NCI-H1105 treated with DMSO at 0.1 percent for 48 hours (cell line): ENCODE measurements at regions not wholly inside any gene's neighbourhood (a gene's known extent, or its start where the extent isn't known, plus 50 kb on each side); places are given as distances from the start of the nearest gene placed in this dataset.
A peak's percentile ranks its signal among the peaks of the same experiment; 100 is the strongest.
"Not testable (repeated sequence)": the region's sequence is repeated elsewhere in the genome, so short reads cannot be mapped to it uniquely, and the experiment has no call there.

ENCODE experiments used
- DNase-seq: peaks from one replicate; lab custom pipeline; 2025; lab: John Stamatoyannopoulos, UW

- not testable (repeated sequence) for DNase-seq
Measured at GRCh38 chr3:15993660-15994059, 180.8 kb upstream of the GALNT15 start.

- not testable (repeated sequence) for DNase-seq
Measured at GRCh38 chr3:15996496-15996895, 178.0 kb upstream of the GALNT15 start.

GRCh38 chr3:15997274-15997943 lies 177.1 kb upstream of the GALNT15 start:
- no peak for DNase-seq

- DNase-seq: no peak
Measured at GRCh38 chr3:15998911-15999310, 175.6 kb upstream of the GALNT15 start.

- DNase-seq: no peak
Measured at GRCh38 chr3:16004812-16005211, 169.7 kb upstream of the GALNT15 start.

- DNase-seq: no peak
Measured at GRCh38 chr3:16011376-16011775, 163.1 kb upstream of the GALNT15 start.

- DNase-seq: no peak
Measured at GRCh38 chr3:16012086-16012485, 162.4 kb upstream of the GALNT15 start.

GRCh38 chr3:16013568-16013967 lies 160.9 kb upstream of the GALNT15 start:
- DNase-seq: no peak

GRCh38 chr3:16021801-16022200 lies 152.7 kb upstream of the GALNT15 start:
- DNase-seq: not testable (repeated sequence)

- DNase-seq: not testable (repeated sequence)
Measured at GRCh38 chr3:16023881-16024280, 150.6 kb upstream of the GALNT15 start.

- no peak for DNase-seq
Measured at GRCh38 chr3:16024548-16024947, 149.9 kb upstream of the GALNT15 start.

GRCh38 chr3:16026753-16027152 lies 147.7 kb upstream of the GALNT15 start:
- DNase-seq: no peak

GRCh38 chr3:16028604-16029003 lies 145.9 kb upstream of the GALNT15 start:
- DNase-seq: no peak

GRCh38 chr3:16030342-16030741 lies 144.1 kb upstream of the GALNT15 start:
- no peak for DNase-seq

GRCh38 chr3:16031434-16031833 lies 143.0 kb upstream of the GALNT15 start:
- no peak for DNase-seq

GRCh38 chr3:16033889-16034687 lies 140.4 kb upstream of the GALNT15 start:
- DNase-seq: no peak

- DNase-seq: no peak
Measured at GRCh38 chr3:16040991-16041390, 133.5 kb upstream of the GALNT15 start.

GRCh38 chr3:16048435-16049318 lies 125.8 kb upstream of the GALNT15 start:
- DNase-seq: peak; percentile 28

- no peak for DNase-seq
Measured at GRCh38 chr3:16050641-16051467, 123.6 kb upstream of the GALNT15 start.

- no peak for DNase-seq
Measured at GRCh38 chr3:16051691-16052090, 122.8 kb upstream of the GALNT15 start.

- DNase-seq: no peak
Measured at GRCh38 chr3:16052964-16053363, 121.5 kb upstream of the GALNT15 start.

- no peak for DNase-seq
Measured at GRCh38 chr3:16053794-16054193, 120.7 kb upstream of the GALNT15 start.
